Jurkat, Clone E6-1 (cell line): ENCODE measurements at regions not wholly inside any gene's neighbourhood (a gene's known extent, or its start where the extent isn't known, plus 50 kb on each side); places are given as distances from the start of the nearest gene placed in this dataset.

Experiments used
- DNase-seq: peaks from one replicate; pipeline ENCODE4 v3.0.0-alpha.2; 2011; ENCODE audit warnings: low read depth, low spot score
- H3K4me3 ChIP-seq: 2 replicates; pipeline ENCODE4 v1.5.1; 2011; ENCODE audit warnings: mild to moderate bottlenecking, low read length, control low read depth, moderate library complexity

DNA sequence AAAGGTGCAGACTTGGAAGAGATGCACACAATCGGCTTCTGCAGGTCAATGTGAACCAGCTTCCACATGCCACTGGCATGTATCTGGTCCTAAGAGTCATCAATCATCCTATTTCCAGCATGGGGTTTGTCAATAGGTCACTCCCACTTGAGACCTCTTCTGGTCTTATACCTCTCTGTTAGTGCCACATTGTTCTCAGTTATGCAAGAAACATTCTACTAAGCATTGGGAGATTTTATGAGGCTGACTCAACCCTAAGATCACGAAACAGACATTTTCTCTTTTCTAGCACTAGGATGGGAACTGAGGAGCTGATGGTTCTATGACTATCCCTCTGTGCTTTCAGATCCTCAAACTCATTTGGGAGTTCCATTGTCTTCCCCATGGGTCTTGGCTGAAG lies 581.5 kb upstream of the KLF12 start:
- DNase-seq: no peak
- H3K4me3 ChIP-seq: no peak overlapping the region

DNA sequence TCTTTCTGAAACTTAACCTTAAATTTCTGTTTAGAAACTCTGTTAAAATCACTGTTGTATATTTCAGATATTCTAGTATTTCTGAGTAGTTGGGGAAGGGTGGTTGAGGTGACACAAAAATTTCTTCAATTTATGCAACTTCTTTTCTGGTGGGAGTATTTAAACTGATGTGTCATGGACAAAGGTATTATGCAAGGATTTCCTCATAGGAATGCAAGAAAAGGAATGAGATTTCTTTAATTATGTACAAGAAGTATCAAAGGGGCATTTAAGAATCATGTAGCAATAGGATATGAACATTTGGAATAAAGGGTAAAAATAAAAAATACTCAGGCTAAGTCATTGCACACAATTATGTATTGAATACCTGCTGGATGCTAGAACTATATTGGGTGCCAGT lies 575.8 kb upstream of the KLF12 start:
- no peak overlapping the region for H3K4me3 ChIP-seq
- no peak for DNase-seq

DNA sequence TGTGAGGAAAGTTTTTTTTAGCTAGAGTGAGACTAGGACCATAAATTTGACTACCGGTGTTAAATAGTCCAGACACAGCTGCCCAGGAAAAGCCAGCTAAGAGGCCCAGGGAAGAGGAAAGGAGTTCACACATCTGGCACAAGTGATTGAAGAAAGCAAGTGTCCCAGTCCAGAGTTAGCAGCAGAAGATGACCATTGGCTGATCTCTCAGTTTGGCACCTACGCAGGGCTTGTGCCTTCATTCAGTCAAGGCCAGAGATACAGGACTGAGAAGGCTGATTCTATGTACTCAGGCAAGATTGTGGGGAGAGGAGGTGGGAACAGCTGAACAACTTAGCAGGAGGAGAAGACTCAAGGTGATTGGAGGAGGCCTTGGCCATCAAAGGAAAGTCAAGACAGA lies 575.0 kb upstream of the KLF12 start:
- no peak for DNase-seq

DNA sequence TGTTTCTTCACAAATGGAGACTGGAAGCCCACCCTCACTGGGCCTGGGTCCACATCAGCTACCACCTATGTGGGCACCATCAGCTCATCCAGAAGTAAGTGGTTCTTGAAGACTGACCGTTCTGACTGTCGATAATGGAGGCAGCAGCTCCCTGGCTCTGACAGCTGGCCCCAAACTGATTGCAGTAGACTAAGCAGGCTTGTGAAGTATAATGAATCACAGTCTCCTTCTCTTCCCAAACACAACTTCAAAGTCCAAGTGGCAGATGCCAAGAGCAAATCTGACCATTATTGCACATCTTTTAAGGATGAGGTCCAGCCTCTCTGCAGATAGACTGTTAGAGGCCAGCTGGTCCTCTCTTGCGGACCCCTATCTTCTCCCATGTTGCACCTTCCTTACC lies 574.4 kb upstream of the KLF12 start:
- H3K4me3 ChIP-seq: no peak overlapping the region

More for the DNA sequence above, 575.0 kb upstream of the KLF12 start:
- H3K4me3 ChIP-seq: no peak overlapping the region

DNA sequence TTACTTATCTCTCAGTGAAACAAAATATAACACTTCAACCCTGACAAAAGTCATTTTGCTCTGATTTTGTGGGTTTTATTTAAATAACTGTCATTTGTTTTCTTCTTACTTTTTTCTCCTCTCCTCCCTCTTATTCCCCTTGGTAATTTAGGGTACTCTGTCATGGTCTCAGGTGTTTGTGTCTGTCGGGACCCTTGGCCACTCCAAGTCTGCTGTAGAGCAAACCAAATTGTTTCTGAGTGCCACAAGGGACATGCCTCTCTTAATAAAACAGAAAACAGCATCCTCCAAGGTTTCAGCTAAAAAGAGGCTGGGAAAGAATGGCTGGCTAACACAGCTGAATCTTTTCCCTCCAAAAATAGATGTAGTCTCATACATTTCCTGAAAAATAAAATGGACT lies 573.1 kb upstream of the KLF12 start:
- DNase-seq: no peak

More for the DNA sequence above, 574.4 kb upstream of the KLF12 start:
- DNase-seq: no peak

DNA sequence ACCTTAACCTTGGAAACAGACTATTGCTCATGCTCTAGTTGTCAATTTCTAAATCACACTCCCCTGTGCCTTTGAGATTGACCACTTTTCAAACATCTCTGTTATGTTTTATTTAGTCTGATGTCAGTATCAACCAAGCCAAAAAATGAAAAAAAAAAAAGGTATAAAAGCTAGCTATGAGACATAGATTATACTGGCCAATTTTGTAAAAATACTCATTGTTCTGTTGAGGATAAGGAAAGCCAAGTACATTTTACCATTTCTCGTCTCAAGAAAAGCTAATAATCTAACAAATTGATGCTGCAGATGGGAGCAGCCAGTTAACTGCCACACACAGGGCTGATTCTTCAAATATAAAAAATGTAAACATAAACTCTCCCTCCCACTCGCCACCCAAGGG lies 572.6 kb upstream of the KLF12 start:
- DNase-seq: no peak
- no peak overlapping the region for H3K4me3 ChIP-seq

More for the DNA sequence above, 573.1 kb upstream of the KLF12 start:
- no peak overlapping the region for H3K4me3 ChIP-seq

DNA sequence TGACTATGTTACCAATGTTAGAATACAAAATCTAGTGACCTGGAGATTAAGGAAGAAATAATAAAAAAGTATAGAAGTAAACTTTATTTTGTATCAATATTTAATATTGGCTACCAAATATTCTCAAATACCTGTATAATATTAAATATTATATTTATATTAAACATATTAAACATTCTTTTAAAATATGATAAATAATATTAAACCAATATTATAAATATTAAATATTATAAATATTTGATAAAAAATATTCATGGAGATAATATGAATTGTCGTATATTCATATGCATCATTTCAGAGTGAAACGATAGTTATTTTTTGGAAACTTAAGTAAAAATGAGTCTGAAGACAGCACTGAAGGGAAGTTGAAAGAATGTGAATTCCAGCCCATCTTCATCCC lies 571.2 kb upstream of the KLF12 start:
- no peak overlapping the region for H3K4me3 ChIP-seq

DNA sequence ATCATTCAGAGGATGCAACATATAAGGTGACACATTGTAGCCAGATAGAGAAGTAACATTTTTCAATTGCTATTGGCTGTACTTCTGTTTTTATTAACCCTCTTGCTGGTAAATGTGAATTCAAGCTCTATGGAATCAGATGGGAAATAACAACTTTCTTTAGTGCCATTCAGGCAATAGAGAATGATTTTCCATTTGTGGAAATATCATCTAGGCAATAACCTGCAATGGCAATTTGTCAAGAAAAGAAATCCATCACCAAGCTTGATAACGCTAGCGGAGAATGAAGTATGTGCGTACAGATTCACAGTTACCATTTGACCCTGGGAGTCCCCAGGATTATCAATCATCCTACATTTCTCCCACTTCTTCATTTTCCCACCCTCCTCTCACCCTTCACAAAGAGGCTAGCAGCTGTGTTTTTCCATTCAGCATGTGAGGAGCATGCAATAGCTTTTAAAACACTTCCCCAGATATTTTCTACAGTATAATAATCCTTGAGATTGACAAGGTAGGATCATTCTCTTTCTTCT lies 569.7 kb upstream of the KLF12 start:
- DNase-seq: no peak

More for the DNA sequence above, 571.2 kb upstream of the KLF12 start:
- DNase-seq: no peak

DNA sequence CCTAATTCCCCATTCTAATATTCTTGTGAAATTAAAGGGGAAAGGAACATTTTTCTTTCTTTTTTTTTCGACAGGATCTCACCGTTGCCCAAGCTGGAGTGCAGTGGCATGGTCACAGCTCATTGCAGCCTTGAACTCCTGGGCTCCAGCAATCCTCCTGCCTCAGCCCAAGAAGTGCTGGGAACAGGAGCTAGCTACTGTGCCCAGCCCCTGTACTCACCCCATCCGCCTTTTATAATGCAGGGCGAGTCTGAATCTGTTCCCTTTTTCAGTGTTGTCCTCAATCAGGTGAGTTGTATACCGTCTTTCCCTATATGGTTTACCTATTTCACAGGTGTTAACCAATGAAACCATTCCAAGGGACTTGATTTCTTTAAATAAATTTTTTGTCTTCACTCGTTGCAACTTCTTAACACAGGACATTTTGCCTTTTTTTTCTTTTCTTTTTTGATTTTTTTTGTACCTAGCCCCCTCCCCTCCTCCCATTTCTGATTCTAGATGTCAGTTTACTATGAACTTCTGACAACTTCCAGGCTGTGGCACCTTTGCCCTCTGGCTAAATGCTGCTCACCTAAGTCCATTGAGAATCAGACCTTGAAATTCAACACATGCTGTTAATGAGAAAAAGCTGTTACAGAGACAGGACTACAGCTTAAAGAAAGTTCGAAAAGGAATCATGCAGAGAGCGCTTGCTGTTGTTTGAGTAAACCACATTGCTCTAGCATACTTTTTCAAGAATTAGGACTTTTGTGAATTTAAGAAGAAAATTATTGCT lies 562.1 kb upstream of the KLF12 start:
- no peak for DNase-seq

More for the DNA sequence above, 569.7 kb upstream of the KLF12 start:
- H3K4me3 ChIP-seq: no peak overlapping the region

DNA sequence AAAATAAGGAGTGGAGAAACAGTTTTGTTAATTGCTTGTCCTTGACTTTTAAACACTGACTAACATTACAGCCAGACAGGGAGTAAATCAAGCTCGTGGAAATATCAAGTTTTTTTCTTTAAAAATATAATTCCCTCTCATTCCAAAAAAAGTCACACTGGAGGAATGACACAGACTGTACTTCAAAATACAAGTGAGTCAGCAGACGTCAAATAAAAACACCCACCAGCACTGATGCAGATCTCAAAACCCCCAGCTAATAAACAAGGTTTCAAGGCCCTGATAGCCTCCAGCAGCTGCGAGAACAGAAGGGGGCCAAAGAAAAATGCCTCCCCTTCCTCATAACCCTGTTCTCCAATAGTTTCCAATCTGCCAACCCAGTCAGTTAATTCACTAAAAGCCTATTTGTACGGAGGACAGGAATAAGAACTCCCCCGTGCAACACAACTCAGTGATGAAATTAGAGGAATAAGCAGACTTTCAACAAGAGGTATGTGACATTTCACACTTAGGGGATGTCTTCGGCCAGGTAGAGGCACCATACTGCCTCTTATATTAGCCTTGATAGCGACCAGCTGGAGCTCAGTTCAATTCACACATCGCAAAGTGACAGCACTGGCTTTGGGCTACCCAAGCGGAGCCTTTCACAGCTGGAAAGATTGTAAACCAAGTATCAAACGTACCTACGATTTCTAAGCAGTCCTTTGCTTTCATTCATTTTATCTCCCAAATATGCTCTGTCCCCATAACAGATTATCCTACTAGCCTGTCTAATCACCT lies 561.0 kb upstream of the KLF12 start:
- H3K4me3 ChIP-seq: no peak overlapping the region
- DNase-seq: no peak

More for the DNA sequence above, 562.1 kb upstream of the KLF12 start:
- H3K4me3 ChIP-seq: no peak overlapping the region

DNA sequence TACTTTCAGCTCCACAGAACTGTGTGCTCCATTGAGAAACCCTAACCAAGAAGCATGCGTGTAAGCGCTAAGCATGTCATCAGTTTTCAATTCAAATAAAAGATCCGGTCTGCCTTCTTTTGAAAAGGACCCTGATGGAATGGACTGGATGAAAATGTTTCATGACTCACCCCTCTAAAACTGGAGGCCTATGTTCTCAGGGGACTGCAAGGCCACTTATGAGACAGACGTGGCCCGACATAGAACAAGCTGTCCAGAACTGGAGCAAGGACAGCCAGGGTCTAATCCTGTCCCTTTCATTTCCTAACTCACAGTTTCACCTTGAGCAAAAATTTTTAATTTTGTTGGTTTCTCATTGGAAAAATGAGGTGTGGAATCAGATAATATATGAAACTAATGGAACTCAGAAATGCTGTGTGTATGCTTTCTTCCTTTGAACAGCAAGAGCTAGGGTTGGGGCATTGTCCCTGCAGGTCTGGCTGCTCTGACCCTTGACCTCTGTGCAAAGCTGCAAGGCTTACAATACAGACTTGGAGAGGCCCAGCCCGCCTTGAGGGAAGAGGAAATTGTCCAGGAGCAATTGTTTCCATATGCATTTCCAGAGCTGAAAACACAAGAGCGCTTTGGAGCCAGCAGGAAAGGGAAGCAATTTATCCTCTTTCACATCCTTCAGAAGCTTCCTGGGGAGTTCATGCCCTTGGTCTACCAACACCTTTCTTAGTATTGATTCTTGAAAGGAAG lies 553.4 kb upstream of the KLF12 start:
- no peak for DNase-seq
- no peak overlapping the region for H3K4me3 ChIP-seq

DNA sequence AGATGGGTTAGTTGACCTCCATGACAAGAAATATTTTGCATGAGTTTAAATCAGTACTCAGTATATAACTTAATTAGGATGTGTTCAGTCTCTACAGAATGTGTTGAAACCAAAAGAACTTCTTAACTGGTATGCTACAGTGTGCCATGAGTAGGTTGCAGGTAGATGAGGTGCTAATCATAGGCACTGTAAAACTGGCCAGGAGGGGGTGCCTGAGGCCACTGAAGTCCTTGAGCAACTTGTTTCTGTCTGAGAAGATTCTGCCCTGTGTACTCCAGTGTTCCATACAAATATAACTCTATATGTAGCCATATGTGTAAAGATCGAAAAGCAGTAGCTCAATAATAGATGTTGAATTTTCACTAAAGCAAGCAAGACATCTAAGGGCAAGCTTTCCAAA lies 549.2 kb upstream of the KLF12 start:
- H3K4me3 ChIP-seq: no peak overlapping the region
- DNase-seq: no peak

DNA sequence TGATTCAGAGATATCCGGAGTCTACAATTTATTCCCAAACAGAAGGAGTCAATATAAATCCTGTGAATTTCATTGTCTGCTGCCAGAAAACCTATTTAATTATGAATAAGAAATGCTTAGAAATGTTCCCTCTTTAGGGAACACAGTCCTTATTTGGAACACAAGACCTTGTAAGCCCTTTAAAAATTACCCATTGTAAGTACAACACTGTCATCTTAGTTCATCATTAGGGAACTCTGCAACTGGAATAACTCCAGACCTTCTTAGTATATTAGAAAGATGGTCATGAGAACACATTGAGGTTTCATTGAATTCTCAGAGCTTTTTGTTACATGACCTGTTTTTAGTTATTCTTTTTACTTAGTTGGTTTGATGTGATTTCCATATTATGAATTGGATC lies 548.5 kb upstream of the KLF12 start:
- DNase-seq: no peak
- no peak overlapping the region for H3K4me3 ChIP-seq

DNA sequence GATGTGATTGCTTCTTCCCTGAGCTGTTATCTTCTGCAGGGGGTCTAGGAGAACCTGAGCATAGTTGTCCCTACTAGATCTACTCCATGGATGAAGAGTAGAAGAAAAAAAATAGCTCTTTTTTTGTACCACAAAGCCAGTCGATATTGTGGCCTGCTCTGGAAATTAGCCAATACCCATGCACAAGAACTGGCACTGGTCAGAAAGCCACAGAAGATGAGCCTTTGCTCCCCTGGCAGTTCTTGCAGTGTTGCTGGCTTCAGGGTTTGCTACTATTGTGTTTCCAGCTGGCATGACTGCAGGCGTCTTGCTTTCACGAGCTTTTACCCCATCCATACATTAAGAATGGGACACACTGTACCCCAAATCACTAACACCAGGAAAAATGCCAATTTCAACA lies 547.7 kb upstream of the KLF12 start:
- no peak overlapping the region for H3K4me3 ChIP-seq
- no peak for DNase-seq

DNA sequence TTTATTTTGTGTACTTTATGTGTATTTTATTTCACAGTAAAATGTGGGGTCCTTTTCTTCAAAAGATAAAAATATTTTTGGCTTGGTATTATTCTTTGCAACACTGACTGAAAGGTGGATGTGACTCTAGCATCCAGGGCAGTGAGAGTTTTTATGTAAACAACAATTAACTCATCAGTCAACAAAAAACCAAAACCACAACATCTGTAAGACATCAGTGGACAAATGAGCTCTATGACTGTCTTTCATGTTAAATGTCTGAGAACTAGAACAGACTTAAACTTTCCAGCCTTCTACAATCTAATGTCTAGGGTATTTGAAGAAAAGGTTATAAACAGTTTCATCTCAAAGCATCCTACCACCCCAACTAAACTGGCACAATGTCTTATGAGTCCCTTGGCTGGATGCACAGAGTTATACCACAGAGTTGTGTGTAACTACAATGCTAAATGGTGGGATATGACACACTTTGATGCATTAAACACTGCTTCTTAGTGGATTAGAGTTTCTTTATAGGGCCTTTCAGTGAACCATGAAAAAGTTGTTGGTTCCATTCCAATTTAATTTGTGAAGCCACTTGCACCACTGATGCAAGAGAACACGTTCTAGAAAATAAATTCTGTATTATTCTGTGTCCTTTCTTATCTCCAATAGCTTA lies 544.2 kb upstream of the KLF12 start:
- no peak for DNase-seq
- H3K4me3 ChIP-seq: no peak overlapping the region

DNA sequence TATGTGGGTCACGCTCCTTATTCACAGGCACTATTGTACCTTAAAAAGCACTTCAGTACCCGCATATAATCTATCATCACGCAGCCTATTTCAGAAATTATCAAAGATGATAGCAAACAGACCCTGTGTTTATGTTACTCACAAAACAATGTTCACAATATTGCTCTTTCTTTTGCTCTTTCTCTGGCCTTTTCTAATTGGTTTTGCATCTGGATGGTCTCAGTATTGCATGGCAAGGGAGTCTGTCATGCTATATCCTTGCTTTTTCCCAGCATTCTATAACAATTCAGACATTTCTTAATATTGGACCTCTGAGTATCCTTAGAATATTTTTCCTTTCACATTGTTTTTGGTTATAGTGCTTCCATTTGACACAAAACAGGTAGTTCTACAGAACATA lies 541.8 kb upstream of the KLF12 start:
- H3K4me3 ChIP-seq: no peak overlapping the region

DNA sequence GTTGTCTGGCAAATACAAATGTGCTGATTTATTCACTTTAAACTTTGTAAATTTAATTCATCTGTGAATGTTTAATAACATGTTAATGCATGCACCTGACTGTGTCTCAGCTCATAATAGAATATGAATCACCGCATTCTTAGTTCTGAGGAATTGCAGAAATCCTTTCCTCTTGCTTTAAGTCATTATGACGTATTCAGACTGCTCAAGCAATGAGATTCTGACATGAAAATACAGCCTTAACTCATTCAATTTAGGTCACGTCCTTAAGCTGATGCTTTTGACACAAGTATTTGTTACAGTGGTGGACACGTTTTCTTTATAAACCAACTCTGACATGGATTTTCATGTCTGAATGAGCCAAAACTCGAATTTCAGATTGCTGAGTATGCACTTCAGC lies 541.0 kb upstream of the KLF12 start:
- DNase-seq: no peak
- no peak overlapping the region for H3K4me3 ChIP-seq

More for the DNA sequence above, 541.8 kb upstream of the KLF12 start:
- no peak for DNase-seq

DNA sequence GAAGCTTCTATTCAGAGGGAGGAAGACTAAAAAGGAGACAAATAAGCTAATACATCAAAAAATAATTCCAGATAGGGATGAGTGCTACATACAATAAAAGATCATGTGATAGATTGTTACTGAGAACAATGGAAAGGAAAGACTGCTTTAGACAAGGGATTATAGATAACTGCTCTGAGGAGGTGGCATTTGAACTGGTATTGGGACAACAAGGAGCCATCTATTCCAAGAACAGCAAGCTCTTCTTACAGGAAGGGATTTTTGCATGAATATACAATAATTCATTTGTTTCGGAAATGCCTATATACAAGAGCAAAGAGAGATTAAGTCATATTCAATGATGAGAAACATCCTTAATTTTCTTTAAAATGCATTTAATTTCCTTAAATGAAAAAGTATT lies 540.5 kb upstream of the KLF12 start:
- H3K4me3 ChIP-seq: no peak overlapping the region
- DNase-seq: no peak

DNA sequence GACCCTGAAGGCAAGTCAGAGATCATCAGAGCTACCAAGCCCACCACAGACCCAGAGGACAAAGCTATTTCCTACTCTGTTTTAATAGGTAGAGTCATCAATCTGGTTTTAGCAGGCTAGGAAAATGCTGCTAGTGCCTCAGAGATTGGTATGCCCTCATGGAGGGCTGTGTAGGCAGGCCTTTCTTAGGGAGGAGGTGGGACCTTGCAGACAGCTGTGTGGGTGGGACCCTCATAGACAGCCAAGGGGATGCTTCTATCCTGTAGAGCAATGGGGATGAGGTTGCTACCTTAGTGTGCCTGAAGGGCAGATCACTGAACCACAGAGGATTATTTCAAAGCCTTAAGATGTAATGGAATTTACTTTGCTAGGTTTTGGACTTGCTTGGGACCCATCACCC lies 534.9 kb upstream of the KLF12 start:
- H3K4me3 ChIP-seq: no peak overlapping the region
- DNase-seq: no peak
